Astrocyte of the cerebellum (primary cell): ENCODE measurements at regions not wholly inside any gene's neighbourhood (a gene's known extent, or its start where the extent isn't known, plus 50 kb on each side); places are given as distances from the start of the nearest gene placed in this dataset.

Experiments
- DNase-seq: peaks from one replicate; pipeline ENCODE4 v3.0.0-alpha.2; 2011; ENCODE audit warnings: low read depth
- H3K4me3 ChIP-seq: 2 replicates; pipeline ENCODE4 v1.5.1; 2011; ENCODE audit warnings: mild to moderate bottlenecking, low read depth, low read length, moderate library complexity
- CTCF ChIP-seq: IDR thresholded peaks from 2 replicates; pipeline ENCODE4 v1.5.1; 2012; ENCODE audit warnings: low read length, low read depth, moderate library complexity, mild to moderate bottlenecking; ENCODE audit errors: missing control alignments
- in situ Hi-C: cut with HindIII; loops from 2 replicates; pipeline ENCODE4 v1.10.0; 2017; ENCODE audit warnings: low sequenced_read_pairs

GRCh38 chr15:97081666-97082226 lies 751.2 kb downstream of the NR2F2 start:
- TF ChIP-seq CTCF, result no peak
- H3K4me3 ChIP-seq, result no peak overlapping the region
- in situ Hi-C loops, result no loop called here
- no peak for DNase-seq

- DNase-seq, result no peak
- in situ Hi-C loops, result no loop called here
- no peak overlapping the region for H3K4me3 ChIP-seq
- no peak for TF ChIP-seq CTCF
Measured at GRCh38 chr15:97082830-97083229, 752.3 kb downstream of the NR2F2 start.

GRCh38 chr15:97084650-97085049 lies 754.1 kb downstream of the NR2F2 start:
- no peak overlapping the region for H3K4me3 ChIP-seq
- peak; percentile 44 for DNase-seq
- in situ Hi-C loops, result no loop called here
- no peak for TF ChIP-seq CTCF

GRCh38 chr15:97085731-97086130 lies 755.2 kb downstream of the NR2F2 start:
- no peak for DNase-seq
- in situ Hi-C loops, result no loop called here
- H3K4me3 ChIP-seq, result no peak overlapping the region
- TF ChIP-seq CTCF, result no peak

GRCh38 chr15:97087006-97087741 lies 756.7 kb downstream of the NR2F2 start:
- no peak for TF ChIP-seq CTCF
- H3K4me3 ChIP-seq, result no peak overlapping the region
- DNase-seq, result no peak
- in situ Hi-C loops, result no loop called here

GRCh38 chr15:97091093-97091492 lies 760.6 kb downstream of the NR2F2 start:
- in situ Hi-C loops, result no loop called here

More at GRCh38 chr15:97091093-97091492, 760.6 kb downstream of the NR2F2 start:
- DNase-seq, result no peak
- no peak for TF ChIP-seq CTCF
- H3K4me3 ChIP-seq, result no peak overlapping the region
